Astrocyte of the spinal cord (primary cell): ENCODE measurements at regions not wholly inside any gene's neighbourhood (a gene's known extent, or its start where the extent isn't known, plus 50 kb on each side); places are given as distances from the start of the nearest gene placed in this dataset.

Experiments used
- DNase-seq: peaks from one replicate; pipeline ENCODE4 v3.0.0; 2011; ENCODE audit warnings: low read depth, low spot score
- H3K4me3 ChIP-seq: 2 replicates; pipeline ENCODE4 v1.5.1; 2011; ENCODE audit warnings: low read depth, mild to moderate bottlenecking, low read length, moderate library complexity
- CTCF ChIP-seq: IDR thresholded peaks from 2 replicates; pipeline ENCODE4 v1.5.1; 2012; ENCODE audit warnings: low read depth, mild to moderate bottlenecking, low read length, inconsistent platforms
- in situ Hi-C: cut with HindIII; loops from 2 replicates; pipeline ENCODE4 v1.10.0; 2017; ENCODE audit warnings: low sequenced_read_pairs

- DNase-seq: no peak
- in situ Hi-C loops: no loop called here
- H3K4me3 ChIP-seq: no peak overlapping the region
- no peak for TF ChIP-seq CTCF
Observed at GRCh38 chr14:56945291-56945690, 135.0 kb upstream of the OTX2 start.

- TF ChIP-seq CTCF: no peak
Observed at GRCh38 chr14:56944397-56944796, 134.1 kb upstream of the OTX2 start.

GRCh38 chr14:56933446-56933845 is 123.2 kb upstream of the OTX2 start:
- H3K4me3 ChIP-seq: no peak overlapping the region
- in situ Hi-C loops: no loop called here
- DNase-seq: no peak
- TF ChIP-seq CTCF: no peak

More at GRCh38 chr14:56944397-56944796, 134.1 kb upstream of the OTX2 start:
- H3K4me3 ChIP-seq: no peak overlapping the region
- no peak for DNase-seq
- in situ Hi-C loops: no loop called here

- in situ Hi-C loops: no loop called here
- TF ChIP-seq CTCF: no peak
- H3K4me3 ChIP-seq: no peak overlapping the region
- no peak for DNase-seq
Observed at GRCh38 chr14:56918849-56919574, 108.7 kb upstream of the OTX2 start.

- DNase-seq: no peak
- no peak overlapping the region for H3K4me3 ChIP-seq
- in situ Hi-C loops: no loop called here
- TF ChIP-seq CTCF: no peak
Observed at GRCh38 chr14:56905282-56905681, 95.0 kb upstream of the OTX2 start.

GRCh38 chr14:56903304-56903969 is 93.2 kb upstream of the OTX2 start:
- no peak overlapping the region for H3K4me3 ChIP-seq
- DNase-seq: no peak
- TF ChIP-seq CTCF: no peak
- in situ Hi-C loops: no loop called here
